Sigmoid colon (tissue), 4 donors: ENCODE measurements at regions not wholly inside any gene's neighbourhood (a gene's known extent, or its start where the extent isn't known, plus 50 kb on each side); places are given as distances from the start of the nearest gene placed in this dataset.

ENCODE experiments used
- CTCF ChIP-seq, 4 experiments: fragments of 450-650 bp in 3 of 4; fragments of 200-600 bp in 1 of 4; IDR thresholded peaks; one replicate each; pipeline ENCODE4 v1.5.1; 2016 to 2019; ENCODE audit warnings: antibody characterized with exemption in 4 of 4, mild to moderate bottlenecking in 3 of 4, moderate library complexity in 2 of 4
- POLR2A ChIP-seq, 2 donors: fragments of 450-650 bp; IDR thresholded peaks; one replicate each; pipeline ENCODE4 v1.6.1; 2016; ENCODE audit warnings: antibody characterized with exemption in 2 of 2, mild to moderate bottlenecking in 2 of 2, moderate library complexity in 2 of 2
- POLR2AphosphoS5 ChIP-seq, 4 donors: sonication (generic); formaldehyde crosslinking; IDR thresholded peaks; one replicate each; pipeline ENCODE4 v1.6.1; 2017; ENCODE audit warnings: antibody characterized with exemption in 4 of 4

GRCh38 chr12:41656454-41656853, 468.3 kb downstream of the PDZRN4 start:
- no peak for TF ChIP-seq POLR2A (IDR thresholded peaks at IDR 0.05)
- no peak for TF ChIP-seq CTCF (IDR thresholded peaks at IDR 0.05)
- no peak for TF ChIP-seq POLR2AphosphoS5 (IDR thresholded peaks at IDR 0.05)
